ENCODE measurements at regions not wholly inside any gene's neighbourhood (a gene's known extent, or its start where the extent isn't known, plus 50 kb on each side); places are given as distances from the start of the nearest gene placed in this dataset.

DNA sequence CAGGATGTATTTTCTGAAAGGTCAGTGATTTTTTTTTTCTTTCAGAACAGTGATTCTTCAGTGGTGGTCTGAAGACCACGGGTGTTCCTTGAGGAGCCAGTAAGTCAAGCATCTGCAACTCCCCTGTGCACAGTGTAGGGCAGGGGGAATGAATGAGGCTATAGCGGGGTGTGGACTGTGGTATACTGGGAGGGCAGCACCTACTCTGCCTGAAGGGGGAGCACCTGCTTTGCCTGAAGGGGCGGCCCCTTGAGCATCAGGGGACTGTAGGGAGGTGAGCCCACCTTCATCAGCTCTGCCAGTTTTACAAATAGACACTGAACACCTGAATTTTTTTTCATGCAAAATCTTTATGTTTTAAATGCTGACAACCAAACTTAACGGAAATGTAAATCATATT lies 77.5 kb upstream of the RIPOR2 start:
- no peak for DNase-seq

DNA sequence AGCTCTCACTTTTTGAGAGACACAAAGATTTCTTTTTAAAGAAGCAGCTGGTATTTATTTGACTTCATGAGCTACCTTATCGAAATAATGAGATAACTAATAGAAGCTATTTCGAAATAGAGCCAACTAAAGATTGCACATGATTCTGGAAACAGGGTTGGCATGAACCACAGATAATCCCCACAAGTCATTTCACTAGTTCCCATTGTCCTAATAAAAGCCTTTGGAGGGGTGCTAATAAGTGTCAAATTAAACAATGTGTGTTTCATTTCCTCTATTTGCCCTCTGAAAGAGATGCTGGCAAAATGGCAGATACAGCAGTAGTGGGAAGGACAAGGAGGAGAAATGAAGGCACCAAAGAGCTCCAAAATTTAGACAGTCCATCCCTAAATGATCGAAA lies 78.6 kb upstream of the RIPOR2 start:
- DNase-seq, result no peak

DNA sequence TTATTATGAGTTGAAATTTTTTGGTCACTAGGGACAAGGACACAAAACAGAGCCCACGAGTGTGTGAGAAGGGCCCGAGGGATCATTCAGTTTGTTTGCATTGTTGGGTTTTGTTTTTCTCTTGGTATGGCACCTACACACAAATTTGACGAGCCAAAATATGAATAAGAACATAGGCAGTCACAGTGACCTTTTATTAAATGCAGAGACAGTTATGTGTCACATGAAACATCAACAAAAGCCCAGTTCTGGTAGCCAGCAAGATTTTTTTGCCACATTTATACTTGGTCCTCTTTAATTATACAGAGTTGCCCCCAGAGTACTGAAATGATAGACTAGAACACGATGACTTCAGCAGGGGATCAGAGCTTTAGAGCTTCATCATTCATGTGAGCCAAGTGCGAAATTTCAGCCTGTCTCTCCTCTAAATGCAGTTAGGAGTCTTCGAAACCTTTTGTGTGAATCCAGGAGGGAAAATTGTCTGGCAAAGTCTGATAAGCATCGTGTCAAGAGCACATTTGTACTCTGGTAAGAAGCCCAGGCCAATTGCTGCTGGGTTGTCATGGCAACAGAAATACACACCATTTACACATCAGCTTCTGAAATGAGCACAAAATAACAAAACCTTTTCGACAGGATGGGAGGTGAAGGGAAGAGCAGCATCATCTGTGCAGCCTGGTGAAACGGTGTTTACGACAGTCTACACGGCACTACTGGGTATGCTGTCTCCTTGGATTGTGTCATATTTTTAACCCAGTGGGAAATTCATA lies 79.2 kb upstream of the RIPOR2 start:
- peak; percentile 36 for DNase-seq

DNA sequence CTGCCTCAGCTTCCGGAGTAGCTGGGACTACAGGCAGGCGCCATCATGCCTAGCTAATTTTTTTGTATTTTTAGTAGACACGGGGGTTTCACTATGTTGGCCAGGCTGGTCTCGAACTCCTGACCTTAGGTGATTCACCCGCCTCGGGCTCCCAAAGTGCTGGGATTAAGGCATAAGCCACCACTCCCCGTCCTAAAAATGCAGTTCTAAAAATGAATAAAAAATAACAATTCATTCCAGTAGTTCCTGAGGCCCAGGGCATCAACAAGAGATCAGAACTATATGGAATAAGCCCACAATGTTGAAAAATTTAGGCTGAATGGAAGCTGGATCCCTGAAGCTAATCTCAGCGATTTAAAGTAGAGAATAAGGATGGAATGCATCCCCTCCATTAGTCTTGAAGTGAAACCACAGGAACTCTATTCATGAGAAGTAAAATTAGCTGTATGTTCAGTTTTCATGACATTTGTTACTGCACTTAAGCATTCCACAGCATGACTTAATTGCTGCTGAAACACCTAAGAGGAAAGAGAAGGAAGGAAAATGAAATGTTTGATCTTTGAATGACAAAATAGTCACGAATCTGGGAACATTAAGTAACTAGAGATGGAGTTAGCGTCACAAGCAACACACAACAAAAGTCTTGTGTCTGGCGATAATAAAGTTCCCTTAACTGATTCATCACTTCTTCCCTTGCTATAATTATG lies 80.4 kb upstream of the RIPOR2 start:
- no peak for DNase-seq

- no peak for DNase-seq
Observed at GRCh38 chr6:25017486-25017885, 81.7 kb upstream of the RIPOR2 start.

DNA sequence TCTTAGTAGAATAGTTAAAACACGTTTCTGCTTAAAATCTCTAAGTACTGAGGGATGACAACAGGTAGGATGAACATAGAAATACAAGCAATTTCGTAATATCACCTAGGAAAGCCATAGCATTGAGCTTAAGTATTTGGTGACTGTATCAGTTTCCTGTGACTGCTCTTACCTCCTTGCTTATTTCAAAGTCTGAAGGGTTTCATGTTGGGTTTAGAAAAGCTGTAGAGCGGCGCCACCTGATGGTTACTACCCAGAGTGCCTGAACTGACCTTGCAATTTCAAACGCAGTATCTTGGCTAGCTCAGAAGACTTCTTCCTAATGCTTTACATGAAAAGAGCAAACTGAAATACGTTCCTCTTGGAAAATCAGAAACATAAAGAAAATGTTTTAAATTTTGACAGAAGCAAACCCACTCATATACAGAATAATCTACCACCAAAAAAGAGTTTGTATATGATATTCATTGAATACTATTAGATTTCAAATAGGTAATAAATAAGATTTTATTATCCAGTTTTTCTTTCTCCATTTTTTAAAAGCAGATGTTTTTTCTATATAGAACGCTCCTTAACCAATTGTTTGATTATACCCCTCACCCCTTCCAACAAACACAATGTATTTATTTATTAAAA lies 82.3 kb upstream of the RIPOR2 start:
- DNase-seq, result no peak

DNA sequence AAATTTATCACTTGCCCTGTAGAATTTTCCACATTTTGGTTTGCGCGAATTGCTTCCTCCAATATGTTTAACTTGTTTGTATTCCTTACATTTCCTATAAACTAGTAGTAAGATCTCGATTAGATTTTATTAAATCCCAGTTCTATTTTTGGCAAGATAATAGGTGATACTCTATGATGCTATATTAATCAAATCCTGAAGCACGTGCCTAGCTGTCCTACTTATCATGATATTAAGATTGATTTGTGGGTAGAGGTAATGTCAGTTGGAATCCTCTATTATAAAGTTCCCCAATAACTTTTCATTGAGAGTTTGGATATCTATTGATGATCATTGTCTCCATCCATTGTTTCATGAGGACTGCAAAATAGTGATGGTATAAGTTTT lies 82.8 kb upstream of the RIPOR2 start:
- no peak for DNase-seq

DNA sequence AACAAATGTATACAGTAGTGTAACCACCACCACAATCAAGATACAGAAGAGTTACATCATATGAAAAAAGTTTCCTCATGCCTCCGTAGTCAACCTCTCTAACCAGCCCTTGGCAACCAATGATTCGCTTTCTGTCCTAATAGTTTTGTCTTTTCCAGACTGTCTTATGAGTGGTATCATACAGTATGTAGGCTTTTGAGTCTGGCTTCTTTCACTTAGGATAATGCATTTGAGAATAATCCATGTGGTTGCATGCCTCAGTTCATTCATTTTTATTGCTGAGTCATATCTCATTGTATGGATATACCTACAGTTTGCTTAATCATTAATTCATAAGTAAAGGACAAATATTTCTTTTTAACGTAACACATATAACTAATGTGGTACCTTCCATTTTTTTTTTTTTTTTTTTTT lies 86.4 kb upstream of the RIPOR2 start:
- DNase-seq, result no peak

DNA sequence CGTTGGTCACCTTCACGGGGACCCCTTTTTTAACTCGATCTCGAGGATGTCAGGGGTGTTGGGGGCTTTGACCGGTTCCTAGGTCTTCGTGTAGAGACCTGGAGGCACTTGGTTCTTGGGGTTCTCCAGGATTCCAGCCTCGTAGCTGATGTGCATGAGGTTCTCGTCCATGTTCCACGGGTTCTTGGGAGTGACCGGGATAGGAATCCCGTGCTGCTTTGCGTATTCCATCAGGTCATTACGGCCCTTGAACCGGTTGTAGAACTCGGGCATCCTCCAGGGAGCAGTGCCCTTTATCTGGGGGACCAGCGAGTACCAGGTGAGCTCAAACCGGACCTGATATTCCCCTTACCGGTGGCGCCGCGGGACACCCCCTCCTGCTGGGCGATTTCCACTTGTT lies 88.0 kb upstream of the RIPOR2 start:
- no peak for DNase-seq

GRCh38 chr6:25024821-25025220 lies 89.1 kb upstream of the RIPOR2 start:
- no peak for DNase-seq

- DNase-seq, result no peak
Observed at GRCh38 chr6:25025248-25025918, 89.6 kb upstream of the RIPOR2 start.

DNA sequence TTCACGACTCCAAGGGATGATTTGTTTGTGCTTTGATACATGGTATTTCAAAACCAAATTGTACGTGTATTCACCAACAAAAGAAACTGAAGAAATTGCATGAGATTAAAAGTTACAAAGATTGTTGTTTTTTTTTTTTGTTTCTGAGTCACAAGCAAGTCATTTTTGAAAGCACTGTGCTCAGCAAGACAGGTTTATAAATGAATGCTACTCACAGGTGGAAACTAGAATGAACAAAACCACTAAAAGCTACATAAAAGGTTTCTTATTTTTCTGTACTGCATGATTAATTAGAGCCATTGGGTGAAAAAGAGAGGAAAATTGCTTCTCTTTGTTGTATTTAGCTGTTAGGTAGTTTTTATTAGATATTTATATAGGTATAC lies 90.2 kb upstream of the RIPOR2 start:
- no peak for DNase-seq

DNA sequence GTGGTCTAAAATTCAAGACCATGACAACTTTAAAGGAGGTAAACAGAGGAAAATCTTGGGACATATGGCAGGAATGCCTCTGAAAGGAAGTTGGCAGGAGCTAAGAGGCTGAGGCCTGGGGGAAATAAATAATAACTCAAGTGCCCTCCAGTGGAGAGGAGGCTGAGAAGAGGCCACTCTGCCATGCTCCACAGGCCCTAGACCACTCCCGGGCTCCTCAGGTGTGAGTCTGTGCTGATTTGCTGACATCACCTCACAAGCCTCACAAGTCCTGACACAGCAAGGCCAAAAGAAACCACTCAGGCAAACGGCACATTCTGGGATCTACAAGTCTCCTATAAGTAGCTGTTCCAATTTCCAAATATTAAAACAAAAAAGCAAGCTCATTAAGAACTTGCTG lies 91.0 kb upstream of the RIPOR2 start:
- DNase-seq, result peak; percentile 34

DNA sequence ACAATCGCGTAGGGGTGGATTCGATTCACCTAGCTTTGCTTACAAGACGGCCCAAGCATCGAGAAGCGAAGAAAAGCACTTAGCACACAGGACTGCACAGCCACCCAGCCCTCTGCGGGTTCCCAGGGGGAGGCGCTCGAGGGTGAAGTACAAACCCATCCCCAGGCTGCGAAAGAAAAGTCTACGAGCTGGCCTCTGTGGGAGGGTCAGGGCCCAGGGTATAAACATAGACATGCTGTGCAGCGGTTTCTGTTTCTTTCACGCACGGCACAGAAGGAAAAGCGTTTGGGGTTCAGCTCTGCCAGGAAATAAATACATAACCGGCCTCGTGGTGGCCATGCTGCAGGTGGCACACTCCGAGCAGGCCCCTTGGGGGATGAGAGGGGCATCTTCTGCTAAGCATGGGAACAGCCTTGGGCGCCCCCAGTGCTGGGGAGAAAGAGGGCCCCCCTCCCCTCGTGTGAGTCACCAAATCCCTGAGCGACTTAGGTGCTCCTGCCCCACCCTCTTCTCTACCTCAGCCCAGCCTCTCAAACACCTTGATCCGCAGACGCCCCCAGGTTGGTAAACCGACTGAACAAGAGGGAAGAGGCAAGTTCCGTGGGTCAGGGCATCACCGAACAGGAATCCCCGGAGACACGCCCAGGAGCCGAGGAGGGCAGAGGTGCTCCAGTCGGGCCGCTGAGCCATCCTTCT lies 91.6 kb upstream of the RIPOR2 start:
- DNase-seq, result no peak

GRCh38 chr6:25028328-25028727 lies 92.6 kb upstream of the RIPOR2 start:
- DNase-seq, result no peak

DNA sequence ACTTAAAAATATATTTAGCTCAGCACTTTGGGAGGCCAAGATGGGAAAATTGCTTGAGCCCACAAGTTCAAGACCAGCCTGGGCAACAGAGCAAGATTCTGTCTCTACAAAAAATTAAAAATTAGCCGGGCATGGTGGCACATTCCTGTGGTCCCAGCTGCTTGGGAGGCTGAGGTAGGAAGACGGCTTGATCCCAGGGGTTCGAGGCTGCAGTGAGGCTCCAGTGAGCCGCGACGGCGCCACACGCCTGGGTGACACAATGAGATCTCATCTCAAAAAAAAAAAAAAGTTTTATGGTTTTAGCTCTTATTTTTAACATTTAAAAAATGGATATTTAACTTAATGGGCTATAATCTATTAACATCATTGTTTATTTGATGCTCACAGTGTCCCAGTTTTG lies 97.2 kb upstream of the RIPOR2 start:
- no peak for DNase-seq

DNA sequence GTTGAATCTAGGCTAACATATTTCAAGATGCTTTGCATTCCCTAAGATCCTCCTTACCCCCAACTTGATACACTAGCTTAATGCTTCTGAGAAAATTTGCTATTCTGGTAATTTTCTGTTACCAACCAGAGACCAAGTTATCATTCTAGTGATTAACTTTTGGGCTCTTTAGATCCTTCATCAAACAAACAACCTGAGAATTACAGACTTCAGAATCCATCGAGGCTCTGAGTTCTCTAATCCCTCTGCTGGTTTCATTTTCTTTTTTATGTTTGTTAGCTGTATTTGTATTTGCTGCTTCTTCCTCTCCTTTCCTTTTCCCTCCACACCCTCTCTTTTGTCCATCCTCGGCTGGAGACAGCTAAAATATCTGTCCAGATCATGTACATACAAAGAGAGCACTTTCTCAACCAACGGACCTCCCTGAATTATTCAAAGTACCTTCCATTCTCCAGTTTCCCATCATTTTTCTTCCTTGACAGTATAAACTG lies 98.7 kb upstream of the RIPOR2 start:
- no peak for DNase-seq

DNA sequence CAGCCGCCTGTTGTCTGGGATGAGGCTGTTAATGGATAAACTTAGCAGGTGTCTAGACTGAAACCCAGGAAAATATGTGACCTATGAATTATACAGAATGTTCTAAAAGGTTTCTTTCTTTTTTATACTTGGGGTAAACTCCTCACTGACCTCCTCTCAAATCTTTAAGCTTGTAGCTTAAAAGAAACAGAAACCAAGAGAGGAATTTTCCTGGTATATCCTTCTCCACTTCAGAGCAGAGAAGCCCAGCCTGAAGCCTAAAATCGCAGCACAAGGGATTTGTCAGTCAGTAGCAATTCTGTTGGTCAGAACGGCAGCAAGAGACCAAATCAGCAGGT lies 99.4 kb upstream of the RIPOR2 start:
- DNase-seq, result no peak

- no peak for DNase-seq
Observed at GRCh38 chr6:25035512-25036435, 100.0 kb upstream of the RIPOR2 start.

- no peak for DNase-seq
Observed at GRCh38 chr6:25036461-25036860, 100.7 kb upstream of the RIPOR2 start.

- no peak for DNase-seq
Observed at GRCh38 chr6:25038300-25038699, 102.5 kb upstream of the RIPOR2 start.

DNA sequence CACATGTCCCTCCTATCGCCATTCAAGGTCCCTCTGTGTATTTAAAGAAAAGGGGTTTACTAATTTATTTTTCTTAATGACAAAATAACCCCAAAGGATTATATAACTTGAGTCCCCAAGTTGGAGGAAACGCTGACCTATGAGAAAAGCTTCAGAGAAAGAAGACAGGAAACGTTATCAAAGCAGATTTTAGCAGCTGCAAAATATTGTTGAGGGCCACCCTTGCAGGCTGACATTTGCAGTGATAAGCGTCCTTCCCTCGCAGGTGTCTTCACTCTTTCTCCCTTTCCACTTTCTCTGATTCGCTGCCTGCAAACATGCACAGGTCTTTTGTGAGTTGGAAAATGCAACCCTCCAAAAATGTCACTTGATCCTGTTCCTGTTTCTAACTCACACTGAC lies 103.2 kb upstream of the RIPOR2 start:
- DNase-seq, result no peak
